HUES48 (cell line): ENCODE measurements at regions not wholly inside any gene's neighbourhood (a gene's known extent, or its start where the extent isn't known, plus 50 kb on each side); places are given as distances from the start of the nearest gene placed in this dataset.

Experiments
- H3K27ac ChIP-seq: one replicate; pipeline ENCODE4 v1.7.0; 2013; ENCODE audit warnings: low read depth, low read length, inconsistent platforms
- H3K27me3 ChIP-seq: 2 replicates; pipeline ENCODE4 v1.6.1; 2013; ENCODE audit warnings: mild to moderate bottlenecking, low read length; ENCODE audit not compliant: control insufficient read depth, insufficient read depth
- H3K36me3 ChIP-seq: 2 replicates; pipeline ENCODE4 v1.6.1; 2013; ENCODE audit warnings: low read length; ENCODE audit not compliant: control insufficient read depth, insufficient read depth
- H3K4me1 ChIP-seq: 2 replicates; pipeline ENCODE4 v1.6.1; 2013; ENCODE audit warnings: mild to moderate bottlenecking, low read length; ENCODE audit not compliant: control insufficient read depth, insufficient read depth
- H3K4me3 ChIP-seq: 2 replicates; pipeline ENCODE4 v1.5.1; 2013; ENCODE audit warnings: mild to moderate bottlenecking, low read depth, low read length
- H3K9ac ChIP-seq: 2 replicates; pipeline ENCODE4 v1.6.1; 2013; ENCODE audit warnings: mild to moderate bottlenecking, low read depth, low read length, moderate library complexity
- H3K9me3 ChIP-seq: 2 replicates; pipeline ENCODE4 v1.6.1; 2013; ENCODE audit warnings: low read length; ENCODE audit not compliant: control insufficient read depth, insufficient read depth

DNA sequence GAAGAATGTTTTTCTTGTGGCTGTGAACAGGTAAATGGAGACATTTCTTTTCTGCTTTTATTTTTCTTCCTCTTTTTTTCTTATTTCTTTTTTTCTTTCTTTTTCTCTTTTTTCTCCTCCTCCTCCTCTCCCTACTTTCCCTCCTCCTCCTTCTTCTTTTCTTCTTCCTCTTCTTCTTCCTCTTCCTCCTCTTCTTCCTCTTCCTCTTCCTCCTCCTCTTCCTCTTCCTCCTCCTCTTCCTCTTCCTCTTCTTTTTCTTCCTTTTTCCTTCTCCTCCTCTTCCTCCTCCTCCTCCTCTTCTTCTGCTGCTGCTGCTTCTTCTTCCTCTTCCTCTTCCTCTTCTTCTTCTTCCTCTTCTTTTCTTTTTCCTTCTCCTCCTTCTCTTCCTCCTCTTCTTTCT, 65.3 kb upstream of the NTRK2 start:
- Histone ChIP-seq H3K4me1 (no peaks in the 10 kb centered on the region), H3K4me3 (no peak overlapping the region), H3K27ac (no peak overlapping the region), H3K9ac (no peak overlapping the region), H3K27me3 (no peaks in the 10 kb centered on the region), H3K9me3 (no peaks in the 10 kb centered on the region), H3K36me3 (no peaks in the 10 kb centered on the region)

DNA sequence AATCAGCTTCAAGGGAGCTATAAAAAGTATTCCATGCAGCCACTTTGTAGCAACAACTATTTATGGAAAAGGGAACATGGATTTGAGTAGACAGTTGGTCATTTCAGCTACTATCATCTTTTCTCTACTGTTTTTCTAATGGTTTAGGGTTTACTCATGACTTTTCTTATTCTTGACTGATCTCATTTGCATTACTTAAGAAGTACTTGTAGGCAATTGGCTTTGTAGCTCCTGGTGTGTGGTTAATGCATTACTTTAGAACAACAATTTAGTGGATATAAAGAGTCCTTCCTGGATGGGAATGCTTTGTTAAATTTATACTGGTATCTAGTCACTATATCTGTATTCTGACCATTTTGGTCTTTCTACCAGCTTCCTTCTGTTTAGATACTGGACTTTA, 59.8 kb upstream of the NTRK2 start:
- Histone ChIP-seq H3K27ac (no peak overlapping the region), H3K4me1 (no peaks in the 10 kb centered on the region), H3K9ac (no peak overlapping the region), H3K36me3 (no peaks in the 10 kb centered on the region), H3K4me3 (no peak overlapping the region), H3K27me3 (no peaks in the 10 kb centered on the region), H3K9me3 (0 out of 2 replicates have a peak, but pooled peaks cover 5% of the 10 kb centered on the region)

DNA sequence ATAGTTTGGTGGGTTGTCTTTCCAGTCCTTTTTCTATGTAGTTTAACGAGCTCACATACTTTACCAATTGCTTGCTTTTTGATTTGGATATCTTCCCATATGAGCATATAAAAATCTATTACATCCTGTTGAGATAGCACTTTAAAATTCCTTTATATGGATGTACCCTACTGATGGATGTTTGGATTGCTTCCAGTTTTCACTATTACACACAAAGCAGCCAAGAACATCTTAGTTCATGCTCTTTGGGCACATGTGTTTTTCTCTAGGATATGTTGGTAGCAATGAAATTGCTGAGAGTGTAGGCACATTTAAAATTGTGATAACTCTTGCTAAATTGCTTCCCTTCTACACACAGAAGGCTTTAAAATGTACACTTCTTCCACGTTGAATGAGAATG, 56.1 kb upstream of the NTRK2 start:
- H3K27ac ChIP-seq: no peak overlapping the region
- H3K9me3 ChIP-seq: 0 out of 2 replicates have a peak, but pooled peaks cover 5% of the 10 kb centered on the region
- no peaks in the 10 kb centered on the region for H3K36me3 ChIP-seq
- no peaks in the 10 kb centered on the region for H3K27me3 ChIP-seq
- H3K4me1 ChIP-seq: peaks cover 8% of the 10 kb centered on the region
- H3K9ac ChIP-seq: no peak overlapping the region
- no peak overlapping the region for H3K4me3 ChIP-seq

GRCh38 chr9:84615544-84615943, 54.0 kb upstream of the NTRK2 start:
- Histone ChIP-seq H3K27ac (no peak overlapping the region), H3K27me3 (no peaks in the 10 kb centered on the region), H3K4me3 (no peak overlapping the region), H3K9me3 (0 out of 2 replicates have a peak, but pooled peaks cover 5% of the 10 kb centered on the region), H3K9ac (no peak overlapping the region), H3K36me3 (no peaks in the 10 kb centered on the region), H3K4me1 (peaks cover 8% of the 10 kb centered on the region)

- no peaks in the 10 kb centered on the region for H3K36me3 ChIP-seq
- H3K27ac ChIP-seq: no peak overlapping the region
- H3K4me3 ChIP-seq: no peak overlapping the region
- no peak overlapping the region for H3K9ac ChIP-seq
- no peaks in the 10 kb centered on the region for H3K9me3 ChIP-seq
- peaks cover 8% of the 10 kb centered on the region for H3K4me1 ChIP-seq
- no peaks in the 10 kb centered on the region for H3K27me3 ChIP-seq
Observed at GRCh38 chr9:84617411-84618029, 52.0 kb upstream of the NTRK2 start.
